ENCODE measurements at regions not wholly inside any gene's neighbourhood (a gene's known extent, or its start where the extent isn't known, plus 50 kb on each side); places are given as distances from the start of the nearest gene placed in this dataset.

DNA sequence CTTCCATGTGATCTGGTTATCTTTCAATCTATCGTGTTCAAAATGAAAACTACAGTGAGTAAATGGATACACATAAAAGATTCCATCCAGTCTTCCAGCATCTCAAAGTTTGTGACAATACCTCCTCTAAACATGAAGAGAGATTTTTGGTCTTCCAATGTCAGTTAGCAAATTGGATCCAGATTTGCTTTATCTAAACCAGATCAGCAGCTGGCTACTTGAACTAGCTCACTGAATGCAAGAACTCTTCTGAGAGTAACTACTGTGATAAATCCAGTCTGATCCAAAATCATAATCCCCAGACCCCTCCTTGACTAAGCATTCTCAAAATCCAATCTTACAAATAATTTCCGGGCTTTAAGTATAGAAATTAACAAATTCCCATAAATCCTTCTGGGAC is 2177.9 kb upstream of the C9orf72 start:
- H3K4me3 ChIP-seq (ENCODE audit: low read depth, low read length), result no peak overlapping the region
- no peak for DNase-seq (ENCODE audit: low read depth)
- TF ChIP-seq, protein P1, sequence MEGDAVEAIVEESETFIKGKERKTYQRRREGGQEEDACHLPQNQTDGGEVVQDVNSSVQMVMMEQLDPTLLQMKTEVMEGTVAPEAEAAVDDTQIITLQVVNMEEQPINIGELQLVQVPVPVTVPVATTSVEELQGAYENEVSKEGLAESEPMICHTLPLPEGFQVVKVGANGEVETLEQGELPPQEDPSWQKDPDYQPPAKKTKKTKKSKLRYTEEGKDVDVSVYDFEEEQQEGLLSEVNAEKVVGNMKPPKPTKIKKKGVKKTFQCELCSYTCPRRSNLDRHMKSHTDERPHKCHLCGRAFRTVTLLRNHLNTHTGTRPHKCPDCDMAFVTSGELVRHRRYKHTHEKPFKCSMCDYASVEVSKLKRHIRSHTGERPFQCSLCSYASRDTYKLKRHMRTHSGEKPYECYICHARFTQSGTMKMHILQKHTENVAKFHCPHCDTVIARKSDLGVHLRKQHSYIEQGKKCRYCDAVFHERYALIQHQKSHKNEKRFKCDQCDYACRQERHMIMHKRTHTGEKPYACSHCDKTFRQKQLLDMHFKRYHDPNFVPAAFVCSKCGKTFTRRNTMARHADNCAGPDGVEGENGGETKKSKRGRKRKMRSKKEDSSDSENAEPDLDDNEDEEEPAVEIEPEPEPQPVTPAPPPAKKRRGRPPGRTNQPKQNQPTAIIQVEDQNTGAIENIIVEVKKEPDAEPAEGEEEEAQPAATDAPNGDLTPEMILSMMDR (IDR thresholded peaks at IDR 0.05; ENCODE audit: insufficient read depth, low read length), result no peak

DNA sequence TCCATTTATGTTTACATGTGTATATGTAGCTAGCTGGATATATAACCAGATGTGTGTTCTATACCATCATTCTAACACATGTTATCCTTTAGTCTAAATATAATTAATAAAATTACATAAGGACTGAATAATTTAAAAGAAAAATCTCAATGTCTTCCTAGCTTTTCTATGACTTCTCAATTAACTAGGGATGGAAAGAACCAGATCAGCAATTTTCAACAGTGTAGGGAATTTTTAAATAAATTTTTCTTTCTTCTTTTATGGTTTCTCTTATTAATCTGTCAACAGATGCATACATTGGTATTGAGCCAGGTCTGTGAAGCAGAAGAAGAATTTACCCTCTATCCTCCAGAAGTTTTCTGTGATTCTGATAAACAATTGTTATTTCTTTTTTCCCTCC is 2180.4 kb upstream of the C9orf72 start:
- no peak for DNase-seq (ENCODE audit: low read depth)
- no peak overlapping the region for H3K4me3 ChIP-seq (ENCODE audit: low read depth, low read length)
- TF ChIP-seq, protein P1 (IDR thresholded peaks at IDR 0.05; ENCODE audit: insufficient read depth, low read length), result no peak

DNA sequence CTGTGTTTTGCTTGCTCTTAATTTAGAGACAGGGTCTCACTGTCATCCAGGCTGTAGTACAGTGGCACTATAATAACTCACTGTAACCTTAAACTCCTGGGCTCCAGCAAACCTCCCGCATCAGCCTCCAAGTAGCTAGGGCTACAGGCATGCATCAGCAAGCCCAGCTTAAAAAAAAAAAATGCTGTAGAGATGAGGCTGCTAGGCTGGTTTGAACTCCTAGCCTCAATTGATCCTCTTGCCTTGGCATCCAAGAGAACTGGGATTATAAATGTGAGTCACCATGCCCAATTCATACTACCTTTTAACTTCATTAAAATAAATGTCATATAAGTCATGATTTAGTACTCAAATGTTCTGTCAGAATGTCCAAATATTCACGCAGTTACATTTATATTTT is 2195.7 kb upstream of the C9orf72 start:
- TF ChIP-seq, protein P1 (IDR thresholded peaks at IDR 0.05; ENCODE audit: insufficient read depth, low read length), result no peak
- DNase-seq (ENCODE audit: low read depth), result no peak

DNA sequence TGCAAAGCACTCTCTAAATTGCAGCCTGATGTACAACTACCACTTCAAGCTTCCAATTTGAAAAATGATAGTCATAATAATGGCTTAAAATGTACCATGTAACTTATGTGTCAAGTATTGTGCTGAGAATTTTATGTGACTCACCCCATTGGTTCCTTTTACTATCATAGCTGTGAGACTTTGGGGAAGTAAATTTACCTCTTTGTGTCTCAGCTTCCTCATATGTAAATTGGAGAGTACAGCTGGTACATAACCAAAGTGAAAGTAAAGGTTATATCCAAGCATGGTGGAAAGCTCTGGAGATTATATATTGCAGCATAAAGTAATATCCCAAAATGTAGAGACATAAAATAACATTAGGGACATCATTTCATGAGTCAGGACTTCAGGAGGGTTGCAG is 2200.4 kb upstream of the C9orf72 start:
- no peak overlapping the region for H3K4me3 ChIP-seq (ENCODE audit: low read depth, low read length)
- DNase-seq (ENCODE audit: low read depth), result no peak
- TF ChIP-seq, protein P1 (IDR thresholded peaks at IDR 0.05; ENCODE audit: insufficient read depth, low read length), result no peak

More for the DNA sequence above, 2195.7 kb upstream of the C9orf72 start:
- H3K4me3 ChIP-seq (ENCODE audit: low read depth, low read length), result no peak overlapping the region

DNA sequence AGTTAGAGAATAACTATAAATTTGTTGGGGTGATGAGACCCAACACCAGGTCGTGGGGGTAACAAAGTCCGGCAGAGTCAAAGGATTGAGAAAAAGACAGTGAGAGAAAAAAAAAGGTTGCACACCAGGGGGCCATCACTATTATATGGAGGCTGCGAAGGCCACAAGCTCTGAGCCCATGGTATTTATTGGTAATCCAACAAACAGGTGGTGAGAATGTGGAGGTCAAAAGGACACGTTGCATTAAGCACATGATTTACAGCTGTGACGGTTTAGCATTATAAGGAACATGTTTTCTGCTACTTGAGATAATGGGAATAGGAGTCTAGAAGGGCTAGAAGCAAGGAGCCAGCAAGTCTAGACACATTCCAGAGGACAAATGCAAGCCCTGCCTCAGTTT is 2202.2 kb upstream of the C9orf72 start:
- TF ChIP-seq, protein P1 (IDR thresholded peaks at IDR 0.05; ENCODE audit: insufficient read depth, low read length), result no peak
- DNase-seq (ENCODE audit: low read depth), result no peak
- H3K4me3 ChIP-seq (ENCODE audit: low read depth, low read length), result no peak overlapping the region

DNA sequence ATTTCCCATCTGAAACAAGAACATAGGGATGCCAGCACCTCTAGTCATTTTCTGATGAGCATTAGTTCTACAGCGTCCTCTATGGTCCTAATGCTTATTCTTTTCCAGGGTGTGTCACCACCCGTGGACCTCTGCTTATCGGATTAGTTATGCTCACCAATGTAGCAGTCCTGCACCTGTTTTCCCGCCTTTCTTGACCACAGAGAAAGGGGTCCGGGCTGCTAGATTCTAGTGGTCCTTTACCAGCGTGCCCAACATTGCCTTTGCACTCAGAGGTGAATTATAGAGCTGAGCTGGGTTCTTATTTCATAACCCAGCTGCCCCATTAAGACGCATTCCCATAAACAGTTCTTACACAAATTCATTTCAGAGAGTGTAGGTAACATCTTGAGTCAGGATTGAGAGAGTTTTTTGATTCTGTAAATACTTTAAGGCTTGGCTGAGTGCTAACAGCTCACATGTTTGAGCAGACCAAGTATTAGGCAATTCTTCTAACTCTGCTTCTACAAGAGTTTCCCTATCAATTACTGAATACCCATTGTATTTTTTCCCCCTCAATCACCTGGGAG is 2205.1 kb upstream of the C9orf72 start:
- DNase-seq (ENCODE audit: low read depth), result no peak
- TF ChIP-seq, protein P1 (IDR thresholded peaks at IDR 0.05; ENCODE audit: insufficient read depth, low read length), result no peak
- H3K4me3 ChIP-seq (ENCODE audit: low read depth, low read length), result no peak overlapping the region

DNA sequence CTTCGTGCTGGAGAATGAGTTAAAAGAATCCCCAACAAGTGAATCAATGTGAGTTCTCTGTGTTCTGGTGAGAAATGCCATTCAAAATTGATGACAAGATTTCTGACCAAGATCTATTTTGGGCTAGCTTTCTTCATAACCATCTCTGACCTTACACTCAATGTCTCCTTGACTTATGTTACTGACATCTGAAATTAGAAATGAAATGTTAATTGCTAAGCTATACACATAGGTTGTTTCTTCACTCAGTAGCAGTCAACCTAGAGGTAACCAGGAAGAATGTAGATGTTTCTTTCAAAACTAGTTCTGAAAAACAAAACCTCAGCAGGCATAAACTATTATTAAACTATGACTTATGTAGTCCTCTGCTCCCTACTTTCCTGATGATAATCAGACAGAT is 2220.7 kb upstream of the C9orf72 start:
- DNase-seq (ENCODE audit: low read depth), result no peak
- TF ChIP-seq, protein P1 (IDR thresholded peaks at IDR 0.05; ENCODE audit: insufficient read depth, low read length), result no peak
- no peak overlapping the region for H3K4me3 ChIP-seq (ENCODE audit: low read depth, low read length)
